Ishikawa (cell line): ENCODE measurements at regions not wholly inside any gene's neighbourhood (a gene's known extent, or its start where the extent isn't known, plus 50 kb on each side); places are given as distances from the start of the nearest gene placed in this dataset.

Source experiments
- CEBPB ChIP-seq: IDR thresholded peaks from 2 replicates; pipeline ENCODE4 v1.6.1; 2012
- EGR1 ChIP-seq: IDR thresholded peaks from 2 replicates; pipeline ENCODE4 v1.6.1; 2012
- FOXM1 ChIP-seq: IDR thresholded peaks from 2 replicates; pipeline ENCODE4 v1.6.1; 2012; ENCODE audit warnings: low read depth, borderline replicate concordance
- MAX ChIP-seq: IDR thresholded peaks from 2 replicates; pipeline ENCODE4 v1.6.1; 2012
- NFIC ChIP-seq: IDR thresholded peaks from 2 replicates; pipeline ENCODE4 v1.6.1; 2012
- RAD21 ChIP-seq: IDR thresholded peaks from 2 replicates; pipeline ENCODE4 v1.6.1; 2012; ENCODE audit warnings: low read depth
- REST ChIP-seq: IDR thresholded peaks from 2 replicates; pipeline ENCODE4 v1.6.1; 2012; ENCODE audit warnings: low read depth, mild to moderate bottlenecking
- TAF1 ChIP-seq: IDR thresholded peaks from 2 replicates; pipeline ENCODE4 v1.6.1; 2012; ENCODE audit warnings: low read depth, mild to moderate bottlenecking
- TCF12 ChIP-seq: IDR thresholded peaks from 2 replicates; pipeline ENCODE4 v1.6.1; 2012; ENCODE audit warnings: low read depth
- TEAD4 ChIP-seq: IDR thresholded peaks from 2 replicates; pipeline ENCODE4 v1.6.1; 2012
- USF1 ChIP-seq: IDR thresholded peaks from 2 replicates; pipeline ENCODE4 v1.6.1; 2012
- YY1 ChIP-seq: IDR thresholded peaks from 2 replicates; pipeline ENCODE4 v1.6.1; 2012; ENCODE audit warnings: low read depth
- ZBTB7A ChIP-seq: IDR thresholded peaks from 2 replicates; pipeline ENCODE4 v1.6.1; 2012; ENCODE audit warnings: low read depth

- peak; percentile 60 for TF ChIP-seq RAD21
- no peak for TF ChIP-seq YY1
Observed at GRCh38 chr3:197454014-197454413, 101.8 kb downstream of the BDH1 start.

- TF ChIP-seq NFIC (no peak), ZBTB7A (no peak), RAD21 (no peak), CEBPB (no peak), TAF1 (no peak), TEAD4 (no peak), TCF12 (no peak), REST (no peak), MAX (no peak), EGR1 (no peak), YY1 (no peak), USF1 (no peak)
Observed at GRCh38 chr3:197450810-197451209, 105.0 kb downstream of the BDH1 start.

- TF ChIP-seq NFIC (no peak), REST (no peak), FOXM1 (no peak), YY1 (no peak), MAX (no peak)
Observed at GRCh38 chr3:197450308-197450707, 105.5 kb downstream of the BDH1 start.

- TF ChIP-seq EGR1 = no peak
- TF ChIP-seq MAX = no peak
Observed at GRCh38 chr3:197447057-197447456, 108.7 kb downstream of the BDH1 start.

GRCh38 chr3:197446700-197447056, 109.1 kb downstream of the BDH1 start:
- no peak for TF ChIP-seq RAD21

- TF ChIP-seq RAD21 = no peak
- no peak for TF ChIP-seq REST
- TF ChIP-seq FOXM1 = no peak
- TF ChIP-seq USF1 = no peak
Observed at GRCh38 chr3:197445896-197446699, 109.7 kb downstream of the BDH1 start.
